HepG2 (cell line): ENCODE measurements at regions not wholly inside any gene's neighbourhood (a gene's known extent, or its start where the extent isn't known, plus 50 kb on each side); places are given as distances from the start of the nearest gene placed in this dataset.

Experiments
- ATAC-seq: fragments of 200-7000 bp; cut with Tn5 transposase; 3 replicates; pipeline ENCODE4 v1.9.1; 2020; ENCODE audit warnings: mild to moderate bottlenecking, moderate library complexity
- BruUV-seq: library from RNA; stranded (reverse); fragments of 400-500 nt; replicated peaks from 2 replicates; lab custom pipeline; 2021; lab: Mats Ljungman, UMichigan
- CTCF ChIA-PET: fragments of 300-600 bp; formaldehyde crosslinking; extraction: SDS; loops from one replicate; lab custom pipeline; 2021; ENCODE audit warnings: low total read pairs, inconsistent platforms, low intra/inter-chr PET ratio; lab: Yijun Ruan, JAX
- POLR2A ChIA-PET: fragments of 350-600 bp; sonication (Branson Sonifier 250); formaldehyde crosslinking; loops from one replicate; lab custom pipeline; 2020; ENCODE audit warnings: antibody characterized with exemption, inconsistent platforms; lab: Yijun Ruan, JAX
- DNase-seq: peaks from one replicate; pipeline ENCODE4 v3.0.0-alpha.2; 2015; ENCODE audit warnings: low spot score
- FAIRE-seq: peaks from 3 replicates; lab custom pipeline; 2011; peaks lifted over from hg19 to GRCh38; lab: Jason Lieb, UNC
- H2AFZ ChIP-seq: one replicate; pipeline ENCODE4 v1.6.1; 2011; ENCODE audit warnings: low read length, inconsistent platforms
- H3K27ac ChIP-seq: fragments of 300-600 bp; 3 replicates; pipeline ENCODE4 v1.8.0; 2011; ENCODE audit warnings: mixed run types, mild to moderate bottlenecking, mixed read lengths, low read length, inconsistent platforms; ENCODE audit not compliant: insufficient read depth; ENCODE audit errors: extremely low read length
- H3K27me3 ChIP-seq, 2 experiments: fragments of 200-600 bp in 1 of 2; 2 replicates in 1 of 2; 3 replicates in 1 of 2; pipeline versions ENCODE4 v1.6.0 to v1.8.0; 2011; ENCODE audit warnings: low read length in 2 of 2, mild to moderate bottlenecking in 2 of 2, moderate library complexity in 2 of 2, inconsistent platforms in 1 of 2; ENCODE audit not compliant: insufficient read depth in 2 of 2, control insufficient read depth in 1 of 2
- H3K36me3 ChIP-seq, 2 experiments: fragments of 200-600 bp in 1 of 2; replicated peaks in 1 of 2; 2 replicates in 1 of 2; 3 replicates in 1 of 2; pipeline versions ENCODE4 v1.5.1 to v1.8.0; 2011; ENCODE audit warnings: low read length in 2 of 2, inconsistent platforms in 1 of 2; ENCODE audit not compliant: insufficient read depth in 2 of 2, control insufficient read depth in 1 of 2
- H3K4me1 ChIP-seq: 2 replicates; pipeline ENCODE4 v1.5.1; 2012; ENCODE audit warnings: low read length, inconsistent platforms; ENCODE audit not compliant: insufficient read depth
- H3K4me2 ChIP-seq: 2 replicates; pipeline ENCODE4 v1.6.0; 2011; ENCODE audit warnings: low read depth, low read length, inconsistent platforms
- H3K4me3 ChIP-seq, 3 experiments: fragments of 200-600 bp in 1 of 3; sonication (generic), shearing (Covaris generic) in 1 of 3; replicated peaks in 1 of 3; 2 replicates each; pipeline ENCODE4 v1.5.1; 2011 to 2016; ENCODE audit warnings: low read length in 3 of 3, inconsistent platforms in 2 of 3, low read depth in 2 of 3, mild to moderate bottlenecking in 2 of 3, control low read depth in 1 of 3, mixed read lengths in 1 of 3; ENCODE audit not compliant: insufficient read depth in 1 of 3
- H3K79me2 ChIP-seq: one replicate; pipeline ENCODE4 v1.6.1; 2011; ENCODE audit warnings: low read length, inconsistent platforms; ENCODE audit not compliant: insufficient read depth
- H3K9ac ChIP-seq: 2 replicates; pipeline ENCODE4 v1.6.0; 2011; ENCODE audit warnings: mild to moderate bottlenecking, low read depth, low read length, inconsistent platforms; ENCODE audit not compliant: insufficient read depth
- H3K9me3 ChIP-seq: 2 replicates; pipeline ENCODE4 v1.5.1; 2012; ENCODE audit warnings: mild to moderate bottlenecking, low read length
- H4K20me1 ChIP-seq: 2 replicates; pipeline ENCODE4 v1.6.0; 2011; ENCODE audit warnings: inconsistent platforms, mild to moderate bottlenecking, low read length, moderate library complexity; ENCODE audit not compliant: insufficient read depth
- AFF4 ChIP-seq: sonication (generic); formaldehyde crosslinking; IDR thresholded peaks from 2 replicates; pipeline ENCODE4 v1.4.0; 2020; ENCODE audit warnings: missing genetic modification reagents
- ATF1 ChIP-seq: IDR thresholded peaks from 2 replicates; pipeline ENCODE4 v1.6.1; 2016; ENCODE audit warnings: mild to moderate bottlenecking, control low read depth
- FOSL2 ChIP-seq: sonication (generic); formaldehyde crosslinking; IDR thresholded peaks from 2 replicates; pipeline ENCODE4 v1.4.0; 2020; ENCODE audit warnings: missing genetic modification reagents
- JUN ChIP-seq: sonication (generic); formaldehyde crosslinking; IDR thresholded peaks from 2 replicates; pipeline ENCODE4 v1.4.0; 2020; ENCODE audit warnings: mild to moderate bottlenecking, missing genetic modification reagents
- POGK ChIP-seq: sonication (generic); formaldehyde crosslinking; conservative IDR thresholded peaks from 2 replicates; pipeline ENCODE4 v1.8.0; 2022; ENCODE audit warnings: mild to moderate bottlenecking, moderate library complexity, missing genetic modification reagents
- SETDB1 ChIP-seq: sonication (generic); formaldehyde crosslinking; IDR thresholded peaks from 2 replicates; pipeline ENCODE4 v1.5.1; 2020; ENCODE audit warnings: missing genetic modification reagents, mild to moderate bottlenecking, borderline replicate concordance
- SIN3A ChIP-seq: IDR thresholded peaks from 2 replicates; pipeline ENCODE4 v1.6.1; 2011; ENCODE audit warnings: low read depth, mild to moderate bottlenecking, control low read depth, low read length, borderline replicate concordance
- ZNF879 ChIP-seq: sonication (generic); formaldehyde crosslinking; IDR thresholded peaks from 2 replicates; pipeline ENCODE4 v1.8.1; 2023; ENCODE audit warnings: missing genetic modification reagents
- WGBS: methylation state at CpG from one replicate; pipeline ENCODE4 v1.1.6; 2017; ENCODE audit warnings: low lambda C conversion rate; 5-methylcytosine and 5-hydroxymethylcytosine counted together
- in situ Hi-C: cut with HindIII; loops from 2 replicates; pipeline ENCODE4 v1.10.0; 2017; ENCODE audit warnings: low pct_unique_long_range_greater_than_20kb; ENCODE audit not compliant: extremely low pct_ligation_motif_present
- intact Hi-C: fragments of 100-400 bp; cut with micrococcal nuclease; formaldehyde crosslinking; loops from one replicate; pipeline ENCODE4 v1.10.0; 2022; ENCODE audit not compliant: unreplicated experiment

DNA sequence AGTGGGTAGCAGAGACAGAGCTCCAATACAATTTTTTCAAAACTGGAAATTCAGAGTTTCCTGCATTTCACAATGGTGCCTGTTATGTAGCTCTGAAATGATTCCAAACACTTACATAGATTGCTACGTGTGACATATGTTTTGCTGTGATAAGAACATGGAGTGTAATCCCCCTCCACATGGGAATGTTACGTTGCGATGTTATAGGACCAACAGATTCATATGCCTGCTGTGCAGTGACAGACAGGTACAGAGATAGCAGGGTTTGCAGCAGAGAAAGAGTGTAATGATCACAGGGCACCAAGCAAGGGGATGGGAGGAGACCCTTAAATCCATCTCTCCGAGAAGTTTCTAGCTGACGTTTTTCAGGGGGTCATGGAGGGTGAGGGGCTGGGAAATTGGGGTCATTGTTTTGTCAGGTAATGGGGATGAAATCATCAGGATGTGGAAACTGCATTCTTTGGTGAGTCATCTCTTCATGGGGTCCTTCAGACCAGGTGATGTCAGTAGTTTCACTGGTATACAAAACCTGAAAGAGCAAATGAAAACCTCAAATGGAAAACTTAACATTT lies 76.6 kb upstream of the OSBPL8 start:
- CTCF ChIA-PET: no interaction called here
- WGBS: 40% methylated on average over 5 of the region's 5 CpGs
- Histone ChIP-seq H3K9me3 (no peaks in the 10 kb centered on the region), H3K9ac (no peak overlapping the region), H3K36me3 (no peaks in the 10 kb centered on the region), H3K79me2 (no peaks in the 10 kb centered on the region), H3K27me3 (no peaks in the 10 kb centered on the region), H3K4me3 (no peak overlapping the region), H3K4me1 (0 out of 2 replicates have a peak, but pooled peaks cover 4% of the 10 kb centered on the region), H2AFZ (no peak overlapping the region), H3K4me2 (no peak overlapping the region), H3K27ac (no peak overlapping the region), H4K20me1 (no peaks in the 10 kb centered on the region)
- no peak for TF ChIP-seq SETDB1 (CRISPR knock-in tag)
- peak; percentile 54 for TF ChIP-seq FOSL2 (CRISPR knock-in tag)
- in situ Hi-C loops (no loop called here), intact Hi-C loops (no loop called here)
- ATAC-seq (no peak), DNase-seq (no peak), FAIRE-seq (no peak)
- no TSS peak for BruUV-seq
- POLR2A ChIA-PET: no interaction called here

DNA sequence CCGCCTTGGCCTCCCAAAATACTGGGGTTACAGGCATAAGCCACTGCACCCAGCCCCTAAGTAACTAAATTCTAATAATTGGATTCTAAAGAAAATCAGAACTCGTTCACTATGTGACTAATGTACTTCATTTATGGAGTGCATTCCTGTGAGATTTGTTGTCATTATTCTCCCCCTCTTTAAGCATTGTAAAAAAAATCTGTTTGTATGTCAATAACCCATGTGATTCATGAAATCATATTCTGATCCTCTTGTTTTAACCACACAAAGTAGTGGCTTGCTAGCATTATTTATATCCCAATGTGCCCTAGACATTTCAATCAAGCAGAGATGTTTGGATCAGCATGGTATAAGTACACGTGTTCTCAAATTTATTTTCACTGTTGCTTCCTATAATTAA lies 78.2 kb upstream of the OSBPL8 start:
- BruUV-seq: no TSS peak
- POLR2A ChIA-PET: no interaction called here
- 22% methylated on average over 3 of the region's 3 CpGs for WGBS
- Histone ChIP-seq H3K4me2 (no peak overlapping the region), H3K4me1 (0 out of 2 replicates have a peak, but pooled peaks cover 2% of the 10 kb centered on the region), H3K36me3 (no peaks in the 10 kb centered on the region), H3K4me3 (no peak overlapping the region), H3K9ac (no peak overlapping the region), H3K27me3 (no peaks in the 10 kb centered on the region), H3K9me3 (no peaks in the 10 kb centered on the region), H2AFZ (no peak overlapping the region), H3K27ac (no peak overlapping the region), H4K20me1 (no peaks in the 10 kb centered on the region), H3K79me2 (no peaks in the 10 kb centered on the region)
- in situ Hi-C loops: no loop called here
- no peak for ATAC-seq
- no peak for FAIRE-seq
- no peak for DNase-seq
- CTCF ChIA-PET: no interaction called here
- TF ChIP-seq JUN (no peak), SIN3A (no peak), ZNF879 (CRISPR knock-in tag) (no peak), POGK (no peak), ATF1 (CRISPR knock-in tag) (no peak), AFF4 (CRISPR knock-in tag) (no peak)
- TF ChIP-seq, all 625 proteins: peak for 0
- intact Hi-C loops: no loop called here
